ENCODE measurements at regions not wholly inside any gene's neighbourhood (a gene's known extent, or its start where the extent isn't known, plus 50 kb on each side); places are given as distances from the start of the nearest gene placed in this dataset.
"Not testable (repeated sequence)": the region's sequence is repeated elsewhere in the genome, so short reads cannot be mapped to it uniquely, and the experiment has no call there.

- no peak for DNase-seq (ENCODE audit: low read depth, low spot score)
These were observed 92.0 kb upstream of the AFDN start for GRCh38 chr6:167734662-167735083.

GRCh38 chr6:167735084-167735950, 91.4 kb upstream of the AFDN start:
- no peak for DNase-seq (ENCODE audit: low read depth, low spot score)

GRCh38 chr6:167735951-167736288, 90.8 kb upstream of the AFDN start:
- DNase-seq (ENCODE audit: low read depth, low spot score), result no peak

- no peak for DNase-seq (ENCODE audit: low read depth, low spot score)
These were observed 90.1 kb upstream of the AFDN start for GRCh38 chr6:167736486-167737204.

- DNase-seq (ENCODE audit: low read depth, low spot score), result no peak
These were observed 89.4 kb upstream of the AFDN start for GRCh38 chr6:167737205-167737830.

GRCh38 chr6:167738386-167738785, 88.3 kb upstream of the AFDN start:
- DNase-seq (ENCODE audit: low read depth, low spot score), result no peak

GRCh38 chr6:167739721-167740475, 86.8 kb upstream of the AFDN start:
- DNase-seq (ENCODE audit: low read depth, low spot score), result no peak

- peak; percentile 30 for DNase-seq (ENCODE audit: low read depth, low spot score)
These were observed 83.9 kb upstream of the AFDN start for GRCh38 chr6:167742719-167743303.

GRCh38 chr6:167744681-167745669, 81.7 kb upstream of the AFDN start:
- no peak for DNase-seq (ENCODE audit: low read depth, low spot score)

GRCh38 chr6:167745670-167746389, 80.9 kb upstream of the AFDN start:
- no peak for DNase-seq (ENCODE audit: low read depth, low spot score)

- DNase-seq (ENCODE audit: low read depth, low spot score), result no peak
These were observed 80.3 kb upstream of the AFDN start for GRCh38 chr6:167746390-167746907.

GRCh38 chr6:167746975-167747374, 79.7 kb upstream of the AFDN start:
- DNase-seq (ENCODE audit: low read depth, low spot score), result no peak

GRCh38 chr6:167747645-167748044, 79.1 kb upstream of the AFDN start:
- no peak for DNase-seq (ENCODE audit: low read depth, low spot score)

GRCh38 chr6:167748046-167748445, 78.7 kb upstream of the AFDN start:
- no peak for DNase-seq (ENCODE audit: low read depth, low spot score)

GRCh38 chr6:167748458-167749379, 78.0 kb upstream of the AFDN start:
- DNase-seq (ENCODE audit: low read depth, low spot score), result no peak

GRCh38 chr6:167750956-167751358, 75.8 kb upstream of the AFDN start:
- DNase-seq (ENCODE audit: low read depth, low spot score), result peak; percentile 47

GRCh38 chr6:167751579-167752115, 75.1 kb upstream of the AFDN start:
- DNase-seq (ENCODE audit: low read depth, low spot score), result no peak

GRCh38 chr6:167753281-167753680, 73.4 kb upstream of the AFDN start:
- DNase-seq (ENCODE audit: low read depth, low spot score), result not testable (repeated sequence)
